CD4-positive, alpha-beta T cell treated with Interleukin-4 for 1 hour (primary cell): ENCODE measurements at regions not wholly inside any gene's neighbourhood (a gene's known extent, or its start where the extent isn't known, plus 50 kb on each side); places are given as distances from the start of the nearest gene placed in this dataset.

Source experiments
- DNase-seq, 2 donors: peaks; one replicate each; pipeline ENCODE4 v3.0.0-alpha.2; 2020 to 2022

DNA sequence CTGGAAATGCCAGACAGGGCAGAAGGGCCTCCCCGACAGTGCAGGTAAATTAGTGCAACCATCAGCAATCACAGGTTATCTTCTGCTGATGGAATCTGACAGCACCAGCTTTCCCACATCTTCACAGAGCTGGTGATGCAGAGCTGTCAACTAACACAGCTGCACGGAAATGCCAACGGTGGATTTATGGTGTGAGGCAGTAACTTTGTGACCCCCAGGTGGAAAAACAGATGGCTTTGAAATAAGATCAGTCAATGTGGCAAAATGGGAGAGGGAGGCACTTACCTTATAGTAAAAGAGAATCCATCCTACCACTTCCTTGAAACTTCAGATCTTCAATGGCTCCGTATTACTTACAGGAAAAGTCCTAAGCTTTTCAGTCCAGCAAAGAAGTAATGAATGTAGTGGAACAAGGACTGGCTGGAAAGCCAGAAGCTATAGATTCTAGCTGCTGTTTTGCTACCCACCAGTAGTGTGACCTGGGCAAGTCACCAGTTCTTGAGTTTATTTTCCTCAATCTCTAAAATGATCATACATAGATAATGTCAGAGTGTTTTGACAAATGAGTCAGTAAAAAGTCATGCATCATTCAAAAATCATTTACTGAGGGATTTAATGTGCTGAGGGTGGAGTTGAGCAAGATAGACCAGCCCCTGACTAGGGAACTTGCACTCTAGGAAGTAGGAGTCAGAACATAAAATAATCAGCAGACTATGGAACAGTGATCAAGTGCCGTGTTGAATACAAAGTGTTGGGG lies 245.7 kb upstream of the JUN start:
- no peak for DNase-seq

DNA sequence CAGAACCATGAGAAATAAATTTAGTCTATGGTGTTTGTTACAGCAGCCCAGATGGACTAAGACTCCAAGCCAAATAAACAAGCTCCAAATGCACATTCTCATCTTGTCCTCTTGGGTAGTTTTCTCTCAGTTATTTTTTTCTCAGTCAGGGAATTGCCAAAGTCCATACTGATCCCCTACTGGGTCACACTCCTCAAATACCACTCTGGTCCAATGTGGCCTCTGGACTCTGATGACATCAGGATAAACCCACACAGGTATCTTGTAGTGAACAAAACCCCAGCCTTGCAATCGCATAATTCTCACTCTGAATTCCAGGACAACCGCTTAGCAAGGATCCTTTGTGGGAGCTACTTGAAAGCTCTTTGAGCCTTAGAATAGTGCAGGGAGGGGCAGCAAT lies 248.4 kb upstream of the JUN start:
- no peak for DNase-seq

DNA sequence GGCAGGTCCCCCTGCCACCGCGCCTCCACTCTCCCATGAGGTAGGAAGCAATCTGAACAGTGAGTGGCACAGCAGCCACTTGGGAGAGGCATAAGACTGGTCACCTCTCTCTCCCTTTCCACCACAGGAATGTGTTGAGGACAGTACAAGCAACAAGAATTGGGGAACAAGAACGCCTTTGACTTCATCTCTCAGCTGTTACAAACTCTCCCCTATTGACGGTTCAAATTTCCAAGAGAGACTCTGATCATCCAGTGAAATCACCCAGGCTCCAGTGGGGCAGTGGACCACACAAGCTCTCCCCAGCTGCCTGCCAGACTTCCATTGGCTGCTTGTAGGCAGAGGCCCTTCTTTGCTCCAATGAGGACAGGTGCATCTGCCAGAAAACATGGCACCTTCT lies 249.9 kb upstream of the JUN start:
- DNase-seq, result no peak

DNA sequence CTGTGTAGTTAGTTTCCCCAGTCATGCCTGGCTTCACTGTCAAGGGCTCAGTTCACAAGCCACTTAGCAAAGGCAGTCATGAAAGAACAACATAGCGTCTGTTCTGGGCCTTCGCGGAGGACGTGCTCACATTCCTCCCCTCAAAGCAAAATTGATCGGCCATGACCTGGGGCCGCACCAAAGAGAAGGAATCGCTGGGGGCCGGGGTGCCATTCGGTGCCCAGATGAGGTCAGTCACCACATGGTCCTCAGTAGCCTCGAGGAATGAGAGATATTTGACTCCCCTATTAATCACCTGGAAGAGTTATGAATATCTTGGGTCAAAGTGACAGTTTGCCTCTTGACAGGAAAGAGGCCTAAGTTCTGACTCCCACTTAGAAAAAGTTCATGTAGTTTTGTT lies 251.1 kb upstream of the JUN start:
- DNase-seq, result no peak

DNA sequence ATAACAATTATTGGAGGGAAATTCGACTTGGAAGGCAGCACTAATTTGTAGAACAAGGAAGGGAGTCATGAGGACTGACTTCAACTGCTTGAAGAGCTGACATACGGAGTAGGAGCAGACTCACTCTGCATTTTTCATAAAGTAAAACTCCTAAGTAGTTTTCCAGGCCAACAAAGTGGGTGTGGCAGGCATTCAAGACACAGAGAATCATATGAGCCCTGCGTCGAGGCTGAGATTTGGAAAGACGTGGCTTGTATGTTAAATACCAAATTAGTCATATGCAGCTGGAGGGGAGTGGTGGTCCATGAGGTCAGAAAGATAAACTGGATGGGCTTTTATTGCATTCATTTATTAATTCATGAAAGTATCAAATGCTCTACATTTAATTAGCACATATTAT lies 255.7 kb upstream of the JUN start:
- no peak for DNase-seq

DNA sequence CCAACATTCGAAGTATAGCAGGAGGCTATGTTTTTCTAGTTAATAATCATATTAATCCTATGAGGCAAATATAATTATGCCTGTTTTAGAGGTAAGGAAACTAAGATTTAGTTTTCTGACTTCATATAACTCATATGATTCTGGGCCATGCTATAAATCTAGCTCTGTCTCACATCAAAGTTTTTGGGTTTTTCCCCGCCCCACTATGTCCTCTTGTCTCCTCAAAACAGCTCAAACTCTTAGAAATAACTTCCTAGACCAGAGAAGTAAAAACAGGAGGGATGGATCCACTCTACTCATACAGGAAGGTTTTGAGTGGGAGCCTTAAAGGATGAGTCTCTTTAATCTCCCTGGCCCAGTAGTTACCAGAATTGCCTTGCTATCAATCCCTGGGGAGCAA lies 256.4 kb upstream of the FGGY start:
- no peak for DNase-seq

DNA sequence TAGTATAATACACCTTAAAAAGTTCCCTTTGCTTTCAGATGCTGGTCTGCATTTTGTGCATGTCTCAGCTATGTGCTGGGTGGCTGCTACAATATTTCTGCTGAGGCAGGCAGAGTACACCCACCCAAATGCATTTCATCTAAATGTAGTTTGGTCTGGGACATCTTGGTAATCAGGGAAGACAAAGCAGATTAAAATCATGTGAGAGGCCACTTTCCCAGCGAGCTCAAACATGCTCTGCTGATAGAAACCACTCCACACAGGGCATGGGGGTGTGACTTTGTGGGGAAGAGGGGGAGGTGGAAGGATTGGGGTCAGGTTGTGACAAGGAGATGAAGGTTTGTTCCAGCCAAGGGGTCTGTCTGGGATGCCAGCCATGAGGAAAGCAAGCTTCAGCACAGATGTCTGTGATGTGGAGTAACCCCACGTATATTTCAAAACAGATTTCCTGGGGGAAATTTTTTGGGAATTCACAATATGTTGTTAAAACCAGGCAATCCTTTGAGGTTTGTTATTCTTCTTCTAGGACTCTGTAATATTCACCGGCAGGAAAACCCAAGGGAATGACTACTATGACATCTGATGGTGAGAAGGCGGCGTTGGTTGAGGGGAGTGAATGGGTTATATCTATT lies 255.1 kb upstream of the FGGY start:
- no peak for DNase-seq

DNA sequence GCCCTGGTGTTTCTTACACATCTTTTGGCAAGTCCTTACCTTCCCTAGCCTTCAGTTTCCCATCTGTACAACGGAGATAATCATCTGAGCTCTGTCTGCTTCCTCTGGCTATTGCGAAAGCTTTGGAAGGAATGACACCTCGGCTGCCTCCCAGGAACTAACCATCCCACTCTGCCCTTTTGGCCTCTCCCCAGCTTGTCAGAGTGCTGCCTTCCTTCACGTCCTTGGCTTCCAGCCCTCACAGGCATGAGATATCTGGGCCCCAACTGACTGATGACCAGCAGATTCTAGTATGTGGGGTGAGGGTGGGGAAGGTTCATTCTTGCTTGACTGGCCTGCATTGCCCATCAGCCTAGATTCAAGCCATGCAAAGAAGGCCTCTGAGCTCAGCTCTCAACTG lies 253.1 kb upstream of the FGGY start:
- DNase-seq, result no peak

- peak in 1 of 2 donors; percentile 13 for DNase-seq
These were observed 252.3 kb upstream of the FGGY start for GRCh38 chr1:59044535-59045121.

- peak in 1 of 2 donors; percentile 4 for DNase-seq
These were observed 251.8 kb upstream of the FGGY start for GRCh38 chr1:59045137-59045536.

- DNase-seq, result no peak
These were observed 251.3 kb upstream of the FGGY start for GRCh38 chr1:59045636-59046035.

DNA sequence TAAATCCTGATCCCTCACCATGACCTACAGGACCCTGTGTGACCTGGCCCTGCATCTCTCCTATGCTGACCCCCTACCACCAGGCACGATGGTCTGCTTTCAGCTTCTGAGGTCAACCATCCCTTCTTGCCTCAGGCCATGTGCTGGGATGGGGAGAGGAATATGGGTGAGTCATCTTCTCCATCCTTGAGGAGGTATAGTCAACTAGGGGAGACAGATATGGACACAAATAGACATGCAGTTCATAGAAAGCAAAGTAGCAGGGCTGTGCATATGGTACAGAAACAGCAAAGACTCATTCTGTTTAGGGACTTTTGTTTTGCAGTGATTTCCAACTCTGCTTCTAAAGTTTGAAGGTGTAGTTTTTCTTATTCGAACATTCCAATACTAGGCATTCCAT lies 250.8 kb upstream of the FGGY start:
- no peak for DNase-seq

- peak; percentile 56 to 58 for DNase-seq
These were observed 250.2 kb upstream of the FGGY start for GRCh38 chr1:59046730-59047157.

GRCh38 chr1:59051007-59051406 lies 245.9 kb upstream of the FGGY start:
- no peak for DNase-seq

DNA sequence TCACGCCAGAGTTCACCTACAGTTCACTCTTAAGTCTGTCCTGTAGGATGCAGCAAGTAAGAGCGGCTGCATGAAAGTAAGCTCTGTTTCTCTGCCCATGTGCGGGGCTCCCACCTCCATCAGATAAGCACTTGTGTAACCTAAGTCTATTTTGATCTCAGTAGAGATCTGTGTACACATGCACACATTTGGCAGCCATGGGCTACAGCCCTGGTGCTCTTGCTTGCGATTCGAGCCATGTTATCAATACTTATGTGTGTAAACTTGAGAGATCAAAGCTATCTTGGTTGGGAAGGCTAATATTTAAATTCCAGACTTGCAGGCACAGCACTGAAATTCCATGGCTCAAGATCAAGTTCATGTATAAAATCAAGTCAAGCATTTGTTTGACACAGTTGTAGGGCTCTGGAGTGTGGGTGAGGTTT lies 244.7 kb upstream of the FGGY start:
- DNase-seq, result no peak

DNA sequence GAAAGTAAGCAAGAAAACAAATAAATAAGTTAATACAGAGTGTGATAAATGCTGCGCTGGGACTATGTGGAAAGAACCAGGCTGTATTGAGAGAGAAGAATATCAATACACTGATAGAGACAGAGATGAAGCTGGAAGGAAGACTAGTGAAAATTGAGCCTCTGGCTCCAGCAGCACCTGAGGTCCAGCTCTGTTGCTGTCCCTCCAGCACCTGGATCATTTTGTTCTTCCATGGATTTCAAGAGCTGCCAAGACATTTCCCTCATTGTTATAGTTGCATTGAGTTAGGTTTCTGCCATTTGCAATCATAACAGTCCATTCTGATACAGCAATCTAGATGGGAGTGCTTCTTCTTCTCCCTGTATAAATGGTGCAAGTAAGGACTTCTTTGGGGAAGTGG lies 242.7 kb upstream of the FGGY start:
- DNase-seq, result no peak

DNA sequence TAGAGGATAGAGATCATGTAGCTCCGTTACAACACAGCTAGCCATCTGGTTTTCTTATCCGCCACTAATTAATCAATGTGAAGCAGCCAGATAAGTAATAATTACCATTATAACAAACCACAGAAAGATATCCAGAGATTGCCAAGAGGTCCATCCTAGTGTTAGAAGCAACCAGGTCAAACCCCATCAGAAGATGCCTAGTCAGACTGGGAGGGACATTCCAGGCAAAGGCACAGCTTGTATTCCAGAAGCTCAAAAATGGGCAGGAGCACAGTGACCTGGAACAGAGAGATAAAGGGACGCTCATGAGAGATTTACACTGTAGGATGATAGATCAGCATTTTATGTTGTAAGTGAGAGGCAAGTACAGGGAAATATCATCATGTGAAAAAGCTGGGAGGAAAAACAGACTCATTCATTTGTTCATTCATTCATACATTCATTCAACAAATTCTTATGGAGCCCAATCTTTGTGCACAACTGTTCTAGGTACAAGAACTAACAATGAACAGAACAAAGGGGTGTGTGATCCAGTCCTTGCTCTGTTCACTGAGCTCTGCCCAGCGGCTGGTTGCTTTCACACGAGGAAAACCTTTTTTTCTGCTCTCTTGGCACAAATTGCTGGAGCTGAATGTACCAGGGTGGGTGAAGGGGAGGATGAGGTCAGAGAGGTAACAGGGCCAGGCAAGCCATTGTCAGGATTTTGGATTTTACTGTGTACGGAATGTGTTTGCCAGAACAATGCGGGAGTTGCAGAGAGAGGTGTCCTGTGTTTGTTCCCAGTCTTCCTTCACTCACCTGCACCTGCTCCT lies 240.8 kb upstream of the FGGY start:
- DNase-seq, result no peak

DNA sequence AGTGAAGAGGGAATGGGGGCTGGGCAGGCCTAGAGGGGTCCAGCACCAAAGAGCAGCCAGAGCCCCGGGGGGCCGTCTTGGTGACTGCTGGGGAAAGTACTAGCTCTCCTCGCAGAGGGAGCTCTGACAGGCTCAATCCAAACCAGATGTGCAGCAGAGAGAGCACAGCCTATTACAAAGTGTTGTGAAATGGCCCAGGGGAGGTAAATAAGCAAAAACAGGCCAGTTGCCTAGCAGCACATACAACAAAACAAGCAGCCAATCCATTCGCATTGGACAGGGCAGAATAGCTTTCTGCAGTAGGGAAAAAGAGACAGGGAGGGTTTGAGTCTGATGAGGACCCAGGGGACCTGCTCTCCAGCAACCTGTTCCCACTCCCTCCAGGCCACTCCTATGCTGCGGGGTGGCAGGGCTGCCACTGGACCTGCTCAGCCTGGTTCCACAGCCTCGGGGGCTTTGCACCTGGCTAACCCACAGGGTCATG lies 239.6 kb upstream of the FGGY start:
- peak in 1 of 2 donors; percentile 41 for DNase-seq

DNA sequence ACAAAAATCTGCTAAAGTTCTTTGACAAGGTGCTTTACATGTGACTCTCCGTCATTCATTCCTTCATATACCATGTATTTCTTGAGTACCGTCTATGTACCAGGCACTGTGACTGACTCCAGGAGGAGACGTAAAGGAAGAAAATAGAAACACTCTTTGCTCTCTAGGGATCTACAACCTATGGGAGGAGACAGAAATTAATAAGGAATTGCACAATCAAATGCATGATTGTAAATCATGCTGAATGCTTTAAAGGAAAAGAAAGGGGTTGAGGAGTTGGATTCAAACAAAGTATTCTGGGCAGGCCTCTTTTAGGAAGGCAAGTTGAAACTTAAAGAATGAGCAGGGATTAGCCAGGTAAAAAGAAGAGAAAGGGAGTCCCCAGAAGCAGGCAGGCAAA lies 239.1 kb upstream of the FGGY start:
- no peak for DNase-seq

- DNase-seq, result no peak
These were observed 238.0 kb upstream of the FGGY start for GRCh38 chr1:59058665-59059439.

DNA sequence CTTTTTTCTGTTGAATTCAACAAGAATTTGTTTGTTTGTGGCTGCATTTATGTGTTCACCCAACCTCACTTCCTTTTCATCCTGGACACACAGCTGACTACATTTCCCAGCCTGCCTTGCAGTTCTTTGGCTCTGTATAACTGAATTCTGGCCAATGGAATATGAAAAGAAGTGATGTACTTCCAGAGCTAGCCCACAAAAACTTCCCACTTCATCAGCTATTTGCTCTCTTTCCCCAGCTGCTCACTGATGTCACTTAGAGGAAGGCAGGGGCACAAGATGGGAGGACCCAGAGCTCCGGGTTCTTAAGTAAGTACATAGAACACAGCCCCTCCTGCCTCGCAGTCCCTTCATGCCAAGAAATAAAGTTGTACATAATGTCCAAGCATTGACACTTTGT lies 235.0 kb upstream of the FGGY start:
- no peak for DNase-seq

DNA sequence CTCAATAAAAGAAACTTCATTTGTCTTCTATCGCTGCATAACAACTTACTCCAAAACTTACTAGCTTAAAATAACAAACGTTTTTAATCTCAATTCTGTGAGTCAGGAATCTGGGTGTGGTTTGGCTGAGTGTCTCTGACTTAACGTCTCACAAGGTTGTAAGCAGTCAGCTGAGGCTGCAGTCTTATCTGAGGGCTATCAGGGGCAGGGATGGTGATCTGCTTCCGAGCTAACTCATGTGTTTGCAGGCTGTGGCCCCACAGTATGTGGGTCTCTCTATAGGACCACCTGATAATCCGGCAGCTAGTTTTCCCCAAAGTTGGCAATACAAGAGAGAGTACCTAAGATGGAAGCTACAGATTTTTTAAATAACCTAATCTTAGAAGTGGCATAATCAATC lies 234.2 kb upstream of the FGGY start:
- DNase-seq, result no peak

- DNase-seq, result peak; percentile 22 to 27
These were observed 233.4 kb upstream of the FGGY start for GRCh38 chr1:59063501-59063900.
